ENCODE measurements at regions not wholly inside any gene's neighbourhood (a gene's known extent, or its start where the extent isn't known, plus 50 kb on each side); places are given as distances from the start of the nearest gene placed in this dataset.

GRCh38 chr21:17682924-17683323 is 70.2 kb upstream of the BTG3 start:
- TF ChIP-seq POLR2A (IDR thresholded peaks at IDR 0.05; ENCODE audit: low read depth, low read length) (no peak), POLR2AphosphoS5 (IDR thresholded peaks at IDR 0.05; ENCODE audit: low read depth, low read length) (no peak), TAF1 (IDR thresholded peaks at IDR 0.05; ENCODE audit: low read depth, low read length) (no peak), PAX5 (IDR thresholded peaks at IDR 0.05; ENCODE audit: insufficient read depth, low read length, severe bottlenecking) (no peak), SPI1 (IDR thresholded peaks at IDR 0.05; ENCODE audit: low read depth, low read length) (no peak), POU2F2 (IDR thresholded peaks at IDR 0.05; ENCODE audit: low read depth, low read length) (no peak)
